HG02571 (cell line): ENCODE measurements at regions not wholly inside any gene's neighbourhood (a gene's known extent, or its start where the extent isn't known, plus 50 kb on each side); places are given as distances from the start of the nearest gene placed in this dataset.

Experiments
- ATAC-seq: cut with Tn5 transposase; IDR thresholded peaks from one replicate; pipeline ENCODE4 v1.9.1; 2021; ENCODE audit warnings: mild to moderate bottlenecking, moderate library complexity; ENCODE audit not compliant: unreplicated experiment

DNA sequence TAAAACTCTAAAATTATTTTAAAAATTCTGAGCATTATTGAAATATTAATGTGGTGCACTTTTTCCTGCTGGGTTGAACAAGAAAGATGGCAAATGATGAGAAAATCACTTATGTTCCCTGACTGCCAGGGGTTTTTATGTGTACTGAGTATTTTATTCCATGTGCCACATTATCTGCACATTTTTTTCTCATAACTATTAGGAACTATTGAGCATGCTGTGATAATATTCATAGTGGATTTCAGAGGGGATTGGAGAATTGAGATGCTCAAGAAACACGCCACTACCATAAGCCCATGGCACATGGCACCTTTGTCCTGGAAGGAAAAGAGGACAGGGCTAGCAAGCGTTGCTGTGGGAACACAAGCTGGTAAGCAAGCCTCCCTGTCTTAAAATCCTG, 478.5 kb upstream of the GYPC start:
- ATAC-seq: no peak

DNA sequence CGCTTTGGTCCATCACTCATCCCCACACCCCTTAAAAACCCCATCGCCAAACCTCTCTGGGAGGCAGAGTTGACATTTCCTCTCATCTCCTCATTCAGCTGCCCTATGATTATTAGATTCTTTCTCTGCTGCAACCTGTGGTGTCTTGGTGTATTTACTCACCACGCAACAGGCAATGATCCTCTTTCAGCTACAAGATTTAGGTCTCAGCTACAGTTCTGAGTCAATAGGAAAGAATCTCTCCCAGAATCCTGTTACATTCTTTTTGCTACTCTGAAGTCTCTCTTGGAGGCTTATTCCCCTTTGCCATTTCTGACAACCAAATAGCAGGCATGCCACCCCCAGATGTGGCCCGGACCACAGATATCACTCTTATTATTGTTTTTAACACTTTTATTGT, 468.3 kb upstream of the GYPC start:
- no peak for ATAC-seq

DNA sequence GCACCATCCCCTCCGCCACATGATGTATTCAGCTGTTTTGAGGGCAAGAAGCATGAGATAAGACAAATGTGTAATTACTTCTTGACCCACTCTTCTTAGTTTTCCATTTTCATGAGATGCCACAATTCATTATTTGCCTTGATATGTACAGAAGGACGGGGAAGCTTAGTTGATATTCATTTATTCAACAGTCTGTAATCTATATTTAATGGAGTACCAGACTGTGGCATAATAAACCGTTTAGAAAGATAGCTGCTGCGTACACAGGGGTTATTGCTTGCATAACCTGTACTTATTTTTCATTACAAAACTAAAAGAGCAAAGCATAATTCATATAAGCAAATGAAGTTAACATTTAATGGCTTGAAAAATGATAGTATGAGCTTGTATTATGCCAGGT, 466.4 kb upstream of the GYPC start:
- ATAC-seq: no peak

DNA sequence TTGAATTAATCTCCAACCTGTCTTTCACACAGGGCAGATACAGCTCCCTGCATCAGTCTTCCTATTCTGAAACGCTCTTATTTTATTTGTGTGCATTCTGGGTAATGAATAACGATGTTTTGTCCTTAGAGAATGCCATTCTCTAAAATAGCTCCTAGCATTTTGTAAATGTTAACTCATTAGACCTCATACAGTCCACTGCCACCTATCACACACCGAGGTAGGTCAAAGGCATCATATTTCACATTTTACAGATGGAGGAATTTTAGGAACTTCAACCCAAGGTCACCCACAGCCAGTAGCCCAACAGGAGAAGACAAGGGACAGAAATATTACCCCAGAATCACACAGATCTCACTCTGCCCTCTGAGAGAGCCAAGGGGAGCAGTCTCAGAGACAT, 455.4 kb upstream of the GYPC start:
- no peak for ATAC-seq

DNA sequence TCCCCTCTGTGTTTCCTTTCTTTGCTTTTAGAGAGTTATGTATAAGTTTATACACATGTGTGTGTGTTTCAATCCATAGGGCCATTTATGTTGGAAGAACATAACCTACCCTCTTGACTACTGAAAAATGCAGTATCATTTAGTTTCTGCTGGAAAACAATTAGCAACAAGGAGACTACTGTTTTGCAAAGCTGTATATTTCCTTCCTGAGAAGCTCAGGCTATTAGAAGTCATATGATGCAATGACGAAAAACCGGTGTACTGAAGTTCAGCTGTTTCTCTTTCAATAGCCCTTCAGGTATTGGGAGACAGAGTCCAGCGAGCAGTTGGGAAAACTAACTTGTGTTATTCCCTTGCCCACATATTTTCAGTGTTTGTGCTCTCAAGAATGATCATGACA, 447.7 kb upstream of the GYPC start:
- ATAC-seq: no peak

DNA sequence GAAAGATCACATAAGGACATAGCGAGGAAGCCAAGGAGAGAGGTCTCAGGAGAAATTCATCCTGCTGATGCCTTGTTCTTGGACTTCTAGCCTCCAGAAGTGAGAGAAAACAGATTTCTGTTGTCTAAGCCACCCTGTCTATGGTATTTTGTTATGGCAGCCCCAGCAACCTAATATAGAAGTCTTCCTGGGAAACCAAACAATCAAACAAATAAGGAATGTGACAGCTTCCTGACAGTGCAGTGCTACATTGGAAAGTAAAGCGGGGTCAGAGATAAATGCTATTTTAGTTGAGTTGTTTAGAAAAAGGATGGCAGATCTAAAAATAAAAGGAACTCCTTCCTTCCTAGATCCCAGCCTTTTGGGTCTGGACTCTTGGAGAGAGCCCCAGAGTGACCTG, 443.2 kb upstream of the GYPC start:
- ATAC-seq: no peak

DNA sequence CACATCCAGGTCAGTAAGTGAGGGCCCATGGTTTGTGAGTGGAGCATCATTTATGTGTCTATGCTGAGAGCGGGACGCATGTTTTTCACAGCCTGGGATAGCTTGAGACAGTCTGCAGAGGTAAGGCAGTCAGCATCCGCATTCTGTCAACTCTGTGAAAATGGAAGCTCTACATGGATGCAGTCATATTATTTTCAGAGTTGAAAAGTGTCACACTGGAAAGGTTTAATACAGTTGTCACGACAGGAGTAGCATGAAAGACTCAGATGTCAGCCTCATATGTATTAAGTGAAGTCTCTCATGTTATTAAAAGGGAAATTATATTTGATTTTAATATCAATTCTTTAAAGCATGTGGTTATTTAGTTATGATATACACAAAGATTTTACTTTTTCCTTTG, 436.9 kb upstream of the GYPC start:
- no peak for ATAC-seq

DNA sequence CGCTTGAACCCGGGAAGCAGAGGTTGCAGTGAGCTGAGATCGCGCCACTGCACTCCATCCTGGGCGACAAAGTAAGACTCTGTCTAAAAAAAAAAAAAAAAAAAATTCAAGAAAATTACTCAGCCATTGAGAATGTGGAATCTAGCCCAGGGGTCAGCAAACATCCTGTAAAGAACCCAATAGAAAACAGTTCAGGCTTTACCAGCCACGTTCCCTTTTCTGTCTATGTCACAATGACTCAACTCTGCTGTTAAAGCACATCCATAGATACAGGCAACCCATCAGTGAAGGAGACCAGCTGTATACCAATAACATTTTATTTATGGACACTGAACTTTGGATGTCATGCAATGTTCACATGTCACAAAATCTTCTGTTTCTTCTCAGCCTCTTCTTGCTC, 435.6 kb upstream of the GYPC start:
- ATAC-seq: no peak

DNA sequence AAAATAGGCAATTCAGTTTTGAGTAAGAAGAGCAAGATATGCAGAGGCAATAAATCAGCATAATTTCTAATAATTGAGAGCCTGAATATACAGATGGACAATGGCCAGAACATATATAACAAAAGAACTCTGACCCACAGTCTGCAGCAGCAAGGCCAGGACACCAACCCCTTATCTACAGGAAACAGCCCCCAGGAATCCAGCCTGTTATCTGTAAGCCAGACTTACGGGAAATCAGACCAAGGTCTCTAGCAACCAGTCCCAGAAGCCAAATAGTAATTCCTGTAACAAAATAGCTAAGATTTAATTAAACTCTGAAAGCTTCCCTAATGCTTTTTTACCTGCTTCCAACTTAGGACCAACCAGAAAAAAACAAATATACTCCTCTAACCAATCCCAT, 434.5 kb upstream of the GYPC start:
- ATAC-seq: no peak

DNA sequence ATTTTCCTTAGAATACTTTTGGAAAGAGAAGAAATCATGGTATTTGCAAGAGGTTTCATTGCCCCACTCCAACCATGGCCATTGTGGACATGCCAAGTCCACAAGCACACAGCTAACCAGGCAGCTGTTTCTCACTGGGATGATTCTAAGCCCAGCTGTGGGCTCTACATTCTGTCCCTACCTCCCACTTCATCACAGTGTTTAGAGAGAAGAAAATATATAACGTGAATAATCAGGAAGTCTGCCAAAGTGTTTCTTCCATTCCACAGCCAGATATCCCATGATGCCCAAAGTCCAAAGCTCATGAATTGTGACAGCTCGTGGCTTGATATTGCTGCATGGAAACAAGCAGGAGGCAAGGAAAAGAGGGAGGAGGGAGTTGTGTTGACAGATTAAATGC, 433.7 kb upstream of the GYPC start:
- no peak for ATAC-seq

DNA sequence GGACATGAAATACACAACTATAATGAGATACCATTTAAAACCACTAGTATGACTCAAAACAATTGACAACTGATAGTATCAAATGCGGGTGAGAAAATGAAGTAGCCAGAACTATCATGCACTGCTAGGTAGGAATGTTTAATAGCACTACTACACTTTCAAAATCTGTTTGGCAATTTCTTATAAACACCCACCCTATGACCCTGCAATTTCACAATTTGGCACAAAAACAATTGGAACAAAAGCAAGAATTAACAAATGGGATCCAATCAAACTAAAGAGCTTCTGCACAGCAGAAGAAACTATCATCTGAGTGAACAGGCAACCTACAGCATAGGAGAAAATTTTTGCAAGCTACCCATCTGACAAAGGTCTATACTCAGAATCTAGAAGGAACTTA, 431.2 kb upstream of the GYPC start:
- ATAC-seq: no peak

DNA sequence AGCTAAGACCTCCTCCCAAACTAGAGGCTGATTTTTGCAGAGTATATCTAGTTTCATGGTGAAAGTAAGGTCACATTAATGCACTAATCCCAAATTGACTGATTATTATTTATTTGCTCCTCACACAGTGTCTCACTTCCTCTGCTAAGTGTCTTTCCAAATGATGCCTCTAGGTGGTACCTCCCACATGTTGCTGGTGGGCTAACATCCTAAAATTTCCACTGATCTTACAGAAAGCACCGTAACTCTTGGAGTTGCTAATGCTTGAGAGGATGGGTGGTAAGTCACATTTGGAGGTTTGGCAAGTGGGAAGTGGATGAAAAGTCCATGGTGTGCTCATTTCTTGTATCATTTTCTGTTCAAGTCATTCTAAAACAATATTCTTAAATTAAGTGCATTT, 428.7 kb upstream of the GYPC start:
- no peak for ATAC-seq

DNA sequence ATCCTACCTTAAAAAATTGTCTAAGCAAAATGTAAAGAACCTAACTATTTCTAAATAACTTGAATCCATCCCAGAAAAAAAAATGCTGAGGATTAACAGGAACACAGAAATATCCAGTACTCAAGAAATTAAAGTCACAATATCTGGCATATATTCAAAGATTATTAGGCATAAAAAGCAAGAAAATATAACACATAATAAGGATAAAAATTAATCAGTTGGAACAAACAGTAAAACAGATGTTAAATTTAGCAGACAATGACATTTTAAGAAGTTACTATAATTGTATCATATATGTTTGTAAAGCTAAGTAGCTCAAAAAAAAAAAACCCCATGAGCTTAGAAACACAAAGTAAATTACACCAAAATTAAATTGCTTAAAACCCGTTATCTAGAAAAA, 427.4 kb upstream of the GYPC start:
- no peak for ATAC-seq

DNA sequence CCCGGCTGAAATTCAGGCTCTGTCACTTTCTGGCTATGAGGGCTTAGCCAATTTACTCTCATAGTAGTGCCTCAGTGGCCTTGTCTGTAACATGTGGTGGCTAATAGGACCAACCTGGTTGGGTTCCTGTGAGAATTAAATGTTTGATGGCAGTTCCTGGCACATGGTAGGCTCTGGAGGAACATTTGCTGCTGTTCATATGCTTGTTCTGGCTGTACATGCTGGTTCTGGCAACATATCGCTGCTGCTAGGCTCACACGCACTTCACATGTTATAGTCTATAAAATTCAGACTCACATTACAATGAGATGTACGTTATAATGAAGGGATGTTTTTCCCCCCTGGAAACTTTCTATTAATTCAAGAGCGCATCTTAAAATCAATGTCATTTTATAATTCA, 417.7 kb upstream of the GYPC start:
- no peak for ATAC-seq

DNA sequence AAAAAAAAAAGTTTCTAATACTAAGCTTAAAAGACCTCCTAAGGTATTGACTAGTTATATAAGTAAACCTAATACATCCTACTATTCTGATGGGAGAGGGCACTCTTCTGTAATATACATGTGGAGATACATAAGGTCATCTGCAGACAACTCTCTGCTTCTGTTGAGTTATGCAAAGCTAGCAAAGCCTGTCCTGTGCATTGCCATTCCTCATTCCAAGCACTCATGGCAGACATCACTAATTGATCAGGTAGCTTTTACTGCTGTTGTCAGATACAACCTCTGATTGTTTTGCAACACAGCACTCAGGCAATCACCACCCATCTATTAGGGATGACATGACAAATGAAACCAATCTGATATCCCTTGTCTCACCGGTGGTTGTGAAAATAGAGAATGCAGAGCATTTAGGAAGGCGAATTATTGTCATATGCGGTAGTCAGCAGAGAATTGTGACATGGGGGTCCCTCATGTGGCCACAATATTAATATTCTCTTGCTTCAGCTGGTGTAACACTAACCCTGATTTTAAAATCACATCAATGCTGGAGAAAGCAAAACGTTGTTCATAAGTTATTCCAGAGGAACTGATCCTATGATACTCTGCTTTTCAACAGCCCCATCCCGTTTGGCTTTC, 416.5 kb upstream of the GYPC start:
- no peak for ATAC-seq

DNA sequence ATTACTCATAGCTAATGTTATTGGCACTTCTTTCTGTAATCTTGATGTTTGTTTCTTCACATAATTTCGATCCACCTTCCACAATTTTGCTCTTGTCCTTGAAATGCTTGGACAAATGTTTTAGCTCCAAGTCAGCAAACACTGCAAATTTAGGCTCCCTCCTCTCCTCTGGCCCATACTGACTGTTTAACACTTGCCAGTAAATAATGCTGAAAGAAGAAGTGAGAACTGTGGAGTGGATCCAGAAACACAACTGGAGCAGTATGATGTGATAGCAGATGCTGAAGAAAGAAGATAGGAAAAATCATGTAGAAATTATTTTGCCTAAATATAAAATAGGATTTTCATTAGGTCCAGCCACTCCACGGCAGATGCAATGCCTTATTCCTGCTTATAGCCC, 415.0 kb upstream of the GYPC start:
- no peak for ATAC-seq

DNA sequence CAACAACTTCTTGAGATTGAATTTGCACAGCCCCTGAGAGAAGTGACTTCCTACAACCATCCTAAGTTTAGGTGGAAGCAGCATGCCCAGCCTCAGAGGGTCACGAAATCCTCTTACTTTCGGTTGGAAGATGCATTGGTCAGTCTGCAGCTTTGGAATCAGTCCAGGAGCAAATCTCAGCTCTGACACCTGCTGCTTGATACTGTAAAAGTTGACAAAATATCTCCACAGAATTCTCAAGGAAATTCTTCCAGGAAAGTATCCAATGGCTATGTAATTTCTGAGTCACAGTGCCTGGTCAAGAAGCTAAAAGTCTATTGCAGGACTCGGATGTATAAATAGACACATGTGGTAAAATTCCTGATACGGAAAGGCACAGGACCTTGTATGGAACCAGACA, 414.5 kb upstream of the GYPC start:
- no peak for ATAC-seq

DNA sequence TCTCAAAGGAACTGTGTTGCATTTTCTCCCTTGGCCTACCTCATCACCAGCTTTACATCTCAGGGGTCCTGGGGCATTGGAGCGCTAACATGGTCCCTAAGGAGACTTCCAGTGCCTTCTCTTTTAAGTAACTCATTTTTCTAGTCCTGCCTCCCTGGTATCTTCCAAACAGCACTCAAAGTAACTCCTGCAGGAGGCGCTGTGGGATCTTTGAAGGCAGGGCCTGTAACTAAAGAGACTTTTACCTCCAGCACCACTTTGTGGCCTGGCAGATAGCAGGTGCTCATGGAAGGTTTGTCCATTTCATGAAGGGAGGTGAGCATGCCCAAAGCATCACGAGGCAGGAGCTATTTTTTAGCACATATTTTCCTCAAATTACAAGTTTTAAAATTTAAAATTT, 411.0 kb upstream of the GYPC start:
- ATAC-seq: no peak

DNA sequence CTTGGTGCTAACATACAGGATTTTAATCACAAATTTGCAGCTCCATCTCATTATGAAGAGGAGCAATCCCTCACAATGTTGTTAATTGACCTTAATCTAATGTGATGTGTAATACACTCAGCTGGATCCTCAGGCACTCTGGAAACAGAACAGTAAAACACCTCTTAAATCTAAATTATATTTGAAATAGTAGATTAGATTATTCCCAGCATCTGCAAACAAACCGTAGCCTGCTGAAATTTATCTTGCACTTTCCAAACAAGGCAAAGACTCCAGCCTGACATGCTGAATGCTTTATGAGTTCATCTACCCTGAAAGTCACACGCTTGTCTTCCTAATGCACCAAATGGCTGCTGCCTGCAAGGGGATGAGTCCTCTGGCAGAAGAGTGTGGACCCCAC, 402.3 kb upstream of the GYPC start:
- ATAC-seq: no peak

DNA sequence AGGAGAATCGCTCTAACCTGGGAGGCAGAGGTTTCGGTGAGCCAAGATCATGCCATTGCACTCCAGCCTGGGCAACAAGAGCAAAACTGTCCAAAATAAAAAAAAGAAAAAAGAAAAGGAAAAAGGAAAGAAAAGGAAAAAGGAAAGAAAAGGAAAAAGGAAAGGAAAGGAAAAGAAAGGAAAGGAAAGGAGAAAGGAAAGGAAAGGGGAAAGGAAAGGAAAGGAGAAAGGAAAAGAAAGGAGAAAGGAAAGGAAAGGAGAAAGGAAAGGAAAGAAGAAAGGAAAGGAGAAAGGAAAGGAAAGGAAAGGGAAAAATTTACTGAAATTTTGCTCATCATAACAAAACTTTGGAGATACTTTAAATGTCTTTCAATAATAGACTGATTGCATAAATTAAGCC, 391.3 kb upstream of the GYPC start:
- no peak for ATAC-seq

DNA sequence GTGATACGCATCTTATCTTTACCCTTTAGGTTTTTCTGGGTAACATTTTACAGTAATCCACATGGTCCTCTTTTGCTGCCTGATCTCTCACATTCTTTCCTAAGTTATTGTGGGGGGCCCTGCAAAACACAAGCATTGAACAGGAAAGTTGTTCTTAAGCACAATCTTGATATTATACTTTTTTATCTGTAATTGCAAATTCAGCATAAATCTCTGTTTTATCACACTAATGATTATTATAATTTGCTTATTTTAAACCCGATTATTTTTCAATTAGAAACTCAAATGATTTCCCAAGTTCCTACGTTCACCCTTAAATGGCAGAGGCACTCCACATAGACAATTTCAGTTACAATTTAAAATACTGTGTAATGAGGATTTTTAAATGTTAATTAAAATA, 386.0 kb upstream of the GYPC start:
- no peak for ATAC-seq

DNA sequence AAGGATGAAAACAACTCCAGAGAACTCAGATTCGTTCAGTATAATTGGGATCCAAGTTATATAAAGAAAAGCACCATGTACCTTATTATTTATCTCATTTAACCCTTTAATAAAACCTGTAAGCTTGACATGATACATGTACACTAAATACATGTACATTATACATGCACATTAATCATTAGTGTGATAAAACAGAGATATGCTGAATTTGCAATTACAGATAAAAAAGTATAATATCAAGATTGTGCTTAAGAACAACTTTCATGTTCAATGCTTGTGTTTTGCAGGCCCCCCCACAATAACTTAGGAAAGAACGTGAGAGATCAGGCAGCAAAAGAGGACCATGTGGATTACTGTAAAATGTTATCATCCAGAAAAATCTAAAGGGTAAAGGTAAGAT, 385.4 kb upstream of the GYPC start:
- ATAC-seq: no peak

DNA sequence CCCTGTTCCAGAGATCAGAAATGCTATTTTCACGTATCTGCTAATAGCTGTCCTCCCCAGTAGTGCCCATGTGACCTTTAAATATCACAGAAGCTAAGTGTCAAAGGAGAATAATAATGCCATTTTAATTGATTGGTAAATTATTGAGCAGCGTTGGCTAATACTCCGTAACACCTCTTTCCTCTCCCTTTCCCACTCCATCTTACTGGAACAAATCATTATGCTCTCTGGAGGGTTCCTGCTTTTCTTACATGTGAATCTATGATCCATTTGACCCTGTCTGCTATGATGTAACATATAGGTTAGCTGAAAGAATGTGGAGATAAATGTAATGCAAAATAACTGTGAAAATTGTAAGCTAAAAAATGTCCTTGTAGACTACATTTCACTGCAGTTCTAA, 383.6 kb upstream of the GYPC start:
- no peak for ATAC-seq

DNA sequence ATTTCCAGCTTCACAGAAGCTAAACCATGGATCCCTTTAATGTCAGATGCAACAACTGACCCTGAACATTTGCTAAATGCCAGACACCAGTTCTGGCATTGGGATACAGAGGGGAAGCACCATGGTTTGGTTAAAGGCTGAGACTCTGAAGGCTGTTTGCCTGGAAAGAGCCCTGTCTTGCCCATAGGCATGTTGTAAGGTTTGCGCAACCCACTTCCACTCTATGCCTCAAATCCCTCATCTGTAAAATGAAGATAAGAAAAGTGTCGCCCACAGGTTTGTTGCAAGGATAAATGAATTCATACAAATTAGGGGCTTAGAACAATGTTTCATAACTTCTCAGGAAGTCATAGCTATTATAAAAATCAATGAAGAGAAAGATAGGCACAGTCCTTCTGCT, 380.9 kb upstream of the GYPC start:
- no peak for ATAC-seq
